HG02798 (cell line): ENCODE measurements at regions not wholly inside any gene's neighbourhood (a gene's known extent, or its start where the extent isn't known, plus 50 kb on each side); places are given as distances from the start of the nearest gene placed in this dataset.
A peak's percentile ranks its signal among the peaks of the same experiment; 100 is the strongest.

Experiments
- ATAC-seq: cut with Tn5 transposase; IDR thresholded peaks from one replicate; pipeline ENCODE4 v1.9.1; 2021; ENCODE audit warnings: mild to moderate bottlenecking; ENCODE audit not compliant: unreplicated experiment, poor library complexity

GRCh38 chr13:106433066-106433465 lies 102.4 kb downstream of the EFNB2 start:
- ATAC-seq: no peak

GRCh38 chr13:106432636-106433035 lies 102.8 kb downstream of the EFNB2 start:
- ATAC-seq: no peak

- ATAC-seq: no peak
These were observed 108.6 kb downstream of the EFNB2 start for GRCh38 chr13:106426909-106427308.

- ATAC-seq: no peak
These were observed 109.8 kb downstream of the EFNB2 start for GRCh38 chr13:106425661-106426060.

- no peak for ATAC-seq
These were observed 110.7 kb downstream of the EFNB2 start for GRCh38 chr13:106424805-106425204.

GRCh38 chr13:106423530-106423929 lies 111.9 kb downstream of the EFNB2 start:
- peak; percentile 74 for ATAC-seq

GRCh38 chr13:106418556-106418955 lies 116.9 kb downstream of the EFNB2 start:
- ATAC-seq: no peak

- no peak for ATAC-seq
These were observed 117.9 kb downstream of the EFNB2 start for GRCh38 chr13:106417467-106418110.

GRCh38 chr13:106416645-106417044 lies 118.8 kb downstream of the EFNB2 start:
- no peak for ATAC-seq

- ATAC-seq: no peak
These were observed 119.5 kb downstream of the EFNB2 start for GRCh38 chr13:106415971-106416370.

- ATAC-seq: no peak
These were observed 120.0 kb downstream of the EFNB2 start for GRCh38 chr13:106415442-106415841.

GRCh38 chr13:106407338-106407737 lies 128.1 kb downstream of the EFNB2 start:
- peak; percentile 56 for ATAC-seq

- ATAC-seq: no peak
These were observed 129.7 kb downstream of the EFNB2 start for GRCh38 chr13:106405731-106406130.

GRCh38 chr13:106403280-106403679 lies 132.2 kb downstream of the EFNB2 start:
- no peak for ATAC-seq

GRCh38 chr13:106402866-106403265 lies 132.6 kb downstream of the EFNB2 start:
- no peak for ATAC-seq

- no peak for ATAC-seq
These were observed 134.4 kb downstream of the EFNB2 start for GRCh38 chr13:106401081-106401480.

GRCh38 chr13:106400289-106400688 lies 135.2 kb downstream of the EFNB2 start:
- ATAC-seq: no peak

- ATAC-seq: no peak
These were observed 137.2 kb downstream of the EFNB2 start for GRCh38 chr13:106398289-106398688.

- no peak for ATAC-seq
These were observed 141.7 kb downstream of the EFNB2 start for GRCh38 chr13:106393776-106394175.

- no peak for ATAC-seq
These were observed 143.8 kb downstream of the EFNB2 start for GRCh38 chr13:106391681-106392080.

- no peak for ATAC-seq
These were observed 144.2 kb downstream of the EFNB2 start for GRCh38 chr13:106391271-106391670.

GRCh38 chr13:106390367-106390766 lies 145.1 kb downstream of the EFNB2 start:
- no peak for ATAC-seq

GRCh38 chr13:106385654-106386053 lies 149.8 kb downstream of the EFNB2 start:
- no peak for ATAC-seq
